NCI-H1694 treated with DMSO at 0.1 percent for 48 hours (cell line): ENCODE measurements at regions not wholly inside any gene's neighbourhood (a gene's known extent, or its start where the extent isn't known, plus 50 kb on each side); places are given as distances from the start of the nearest gene placed in this dataset.

Experiments
- DNase-seq: peaks from one replicate; lab custom pipeline; 2025; lab: John Stamatoyannopoulos, UW

DNA sequence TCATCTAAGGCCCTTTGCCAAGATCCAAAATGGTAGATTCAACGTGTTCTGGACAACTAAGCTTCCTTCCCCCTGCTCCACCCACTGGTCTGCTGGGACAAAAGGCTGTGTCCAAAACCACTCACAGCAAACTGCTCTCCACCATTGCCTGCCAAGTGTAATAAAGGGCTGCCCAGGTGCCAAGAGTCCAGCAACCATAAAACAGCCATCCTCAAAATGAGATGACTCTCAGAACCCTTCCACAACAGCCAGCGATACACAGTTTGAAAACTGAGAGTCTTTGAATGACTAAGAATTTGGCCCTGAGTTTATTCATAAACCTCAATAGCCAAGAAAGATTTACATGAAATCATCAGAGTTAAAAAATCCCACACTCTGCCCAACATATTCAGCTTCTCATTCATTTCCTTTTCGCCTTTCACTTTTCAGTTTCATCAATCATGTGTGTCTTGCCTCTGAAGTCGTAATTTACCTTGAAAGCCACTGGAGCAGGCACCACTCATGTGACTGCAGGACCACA lies 658.1 kb upstream of the MGMT start:
- no peak for DNase-seq

DNA sequence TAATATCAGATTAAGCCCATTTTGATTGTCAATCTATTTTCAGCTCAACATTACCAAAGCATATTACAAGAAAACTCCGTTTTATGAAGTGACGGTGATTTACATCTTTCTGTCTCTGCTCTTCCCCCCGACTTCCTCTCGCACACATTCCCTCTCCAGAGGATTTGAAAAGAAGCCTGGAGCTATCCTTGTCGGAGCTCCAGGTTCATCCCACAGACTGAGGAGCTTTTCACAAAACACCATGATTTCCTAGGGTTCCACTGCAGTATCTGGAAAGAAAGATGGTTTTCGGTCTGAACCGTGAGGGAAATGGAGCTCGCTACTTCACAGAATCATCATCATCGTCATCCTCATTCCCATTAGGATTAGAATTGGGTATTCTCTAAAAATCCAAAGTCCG lies 655.5 kb upstream of the MGMT start:
- no peak for DNase-seq

DNA sequence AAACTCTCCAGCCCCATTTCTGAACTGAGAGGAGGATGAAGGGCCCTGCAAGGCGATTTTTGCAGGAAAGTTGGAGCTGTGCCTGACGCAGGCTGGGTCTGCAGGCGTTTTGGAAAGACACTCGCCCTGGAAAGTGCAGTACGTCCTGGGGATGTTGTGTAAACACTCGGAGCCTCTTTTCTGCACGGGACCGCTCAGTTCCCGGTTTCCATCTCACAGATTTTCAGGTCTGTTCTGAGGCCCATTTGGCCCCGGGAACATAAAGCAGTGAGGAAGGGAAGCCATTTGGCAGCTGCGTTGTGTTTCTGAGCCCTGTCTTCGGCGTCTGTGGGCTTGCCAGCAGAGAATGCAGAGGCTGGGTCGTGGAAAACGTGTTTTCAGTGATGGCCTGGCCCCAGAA lies 655.0 kb upstream of the MGMT start:
- DNase-seq, result no peak

DNA sequence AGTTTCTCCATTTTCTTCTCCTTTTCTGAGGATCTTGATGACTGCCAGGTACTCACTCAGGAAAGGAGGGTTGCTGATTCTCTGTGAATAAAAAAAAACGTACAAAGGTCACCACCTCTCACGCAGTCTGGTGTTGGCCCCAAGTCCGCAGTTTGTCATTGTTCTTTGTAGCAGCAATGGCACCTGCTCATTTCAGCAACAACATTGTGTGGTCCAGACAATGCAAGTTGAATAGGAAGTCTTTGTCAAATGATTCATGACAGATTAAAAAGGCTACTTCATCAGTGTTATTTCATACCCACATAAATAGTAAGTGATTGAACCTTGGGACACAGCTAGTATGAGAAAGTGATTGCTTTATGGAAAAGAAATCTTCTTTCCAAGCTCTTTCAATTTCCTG lies 653.5 kb upstream of the MGMT start:
- DNase-seq, result no peak

DNA sequence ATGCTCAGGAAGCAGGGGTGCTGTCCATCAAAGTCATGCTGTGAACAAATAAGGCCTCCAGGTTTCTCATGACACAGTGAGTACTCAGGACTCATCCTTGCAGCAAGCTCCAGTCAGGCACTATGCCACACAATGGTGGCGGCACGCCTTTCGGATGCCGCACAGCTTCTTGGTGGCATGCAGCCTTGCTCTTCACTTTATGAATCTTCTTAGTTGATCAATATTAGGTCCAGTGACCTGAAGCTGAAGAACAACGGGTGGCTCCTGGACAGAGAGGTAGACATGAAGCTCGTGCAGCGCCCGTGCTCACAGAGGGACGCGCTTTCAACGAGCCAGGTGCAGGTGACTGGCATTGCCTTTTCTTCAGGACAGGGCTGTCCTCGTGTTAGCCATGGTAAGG lies 653.0 kb upstream of the MGMT start:
- no peak for DNase-seq

DNA sequence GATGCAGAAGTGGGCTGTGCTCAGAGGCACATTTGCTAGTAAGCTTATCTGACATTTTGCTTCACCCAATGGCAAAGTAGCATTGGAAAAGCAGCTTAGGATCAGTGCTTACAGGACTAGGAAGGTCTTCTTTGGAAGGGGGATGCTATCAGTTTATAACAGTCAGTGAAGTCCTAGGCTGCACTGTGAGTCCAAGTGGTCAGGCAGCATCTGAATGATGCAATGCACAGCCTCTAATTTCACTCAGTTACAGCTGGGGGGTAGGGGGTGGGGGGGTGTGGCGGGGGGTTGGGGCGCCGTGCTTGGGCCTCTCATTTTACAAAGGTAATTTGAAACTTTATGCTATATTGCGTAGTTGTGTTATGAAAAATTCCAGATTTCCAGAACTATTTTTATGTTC lies 652.3 kb upstream of the MGMT start:
- no peak for DNase-seq

DNA sequence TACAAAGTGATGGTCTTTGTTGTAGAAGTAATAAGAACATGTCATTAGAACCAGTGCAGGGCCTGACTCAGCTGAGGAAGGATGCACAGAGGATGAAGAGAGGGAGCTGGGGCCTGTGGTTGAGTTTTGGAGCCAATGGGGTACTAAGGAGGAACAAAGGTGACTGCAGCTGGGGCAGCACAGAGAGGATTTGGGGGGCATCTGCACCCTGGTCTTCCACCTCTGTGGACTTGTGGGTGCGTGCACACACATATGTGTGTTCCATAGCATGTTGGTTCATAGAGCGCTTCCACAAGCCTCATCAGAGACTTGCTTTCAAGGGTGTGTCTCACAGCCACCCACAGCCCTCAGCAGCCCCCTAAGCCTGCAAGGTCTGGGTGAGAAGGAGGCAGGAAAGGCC lies 650.3 kb upstream of the MGMT start:
- no peak for DNase-seq

DNA sequence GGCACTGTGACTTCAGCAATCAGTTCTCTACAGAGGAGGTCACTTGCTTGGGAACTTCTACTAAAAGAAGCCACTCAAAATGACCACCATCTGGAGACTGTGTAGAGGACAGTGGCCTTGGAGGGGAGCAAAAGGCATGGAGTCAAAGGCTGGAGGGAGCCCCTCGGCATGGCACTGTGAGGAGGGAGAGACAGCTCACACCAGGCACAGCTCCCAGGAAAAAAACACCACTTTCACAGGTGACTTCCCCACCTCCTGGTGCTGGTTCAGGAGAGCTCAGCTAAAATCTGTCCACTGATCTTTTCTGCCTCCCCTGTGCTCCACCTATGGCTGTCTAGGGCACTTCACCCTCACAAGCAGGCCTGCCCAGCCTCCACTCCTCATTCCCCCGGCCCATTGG lies 649.4 kb upstream of the MGMT start:
- DNase-seq, result no peak

DNA sequence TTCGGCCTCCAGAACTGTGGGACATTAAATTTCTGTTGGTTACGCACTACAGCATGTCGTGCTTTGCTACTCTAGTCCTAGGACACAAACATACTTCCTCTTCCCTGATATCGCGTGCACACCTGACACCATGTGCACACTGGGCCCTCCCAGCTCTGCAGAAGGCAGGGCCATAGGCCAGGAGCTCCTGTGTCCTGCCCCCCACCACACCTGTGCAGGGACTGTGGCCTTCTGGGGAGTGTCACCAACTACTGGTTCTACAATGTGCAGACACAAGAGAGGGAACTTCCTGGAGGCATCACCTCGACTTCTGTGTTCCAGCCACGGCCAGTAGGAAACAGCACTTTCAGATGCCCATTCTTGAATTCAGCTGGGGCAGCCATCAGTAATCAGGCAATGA lies 646.4 kb upstream of the MGMT start:
- no peak for DNase-seq

DNA sequence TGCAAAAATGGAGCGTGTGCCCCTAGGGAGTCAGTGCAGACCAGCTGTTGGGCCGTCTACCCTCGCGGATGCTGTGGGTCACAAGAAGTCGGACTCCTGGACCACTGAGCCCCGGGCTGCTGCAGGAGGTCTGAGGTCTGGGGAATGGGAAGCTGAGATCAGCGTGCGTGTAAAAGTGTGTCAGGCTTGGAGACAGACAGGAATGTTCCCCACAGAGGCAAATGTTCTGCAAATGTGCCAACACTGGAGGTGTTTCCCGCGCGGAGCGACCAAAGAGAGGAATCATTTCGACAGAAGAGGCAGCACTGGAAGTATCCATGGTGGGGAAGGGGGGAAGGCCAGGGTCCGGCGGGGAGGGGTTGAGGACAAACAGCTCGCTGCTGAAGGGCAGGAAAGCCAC lies 643.8 kb upstream of the MGMT start:
- DNase-seq, result no peak

DNA sequence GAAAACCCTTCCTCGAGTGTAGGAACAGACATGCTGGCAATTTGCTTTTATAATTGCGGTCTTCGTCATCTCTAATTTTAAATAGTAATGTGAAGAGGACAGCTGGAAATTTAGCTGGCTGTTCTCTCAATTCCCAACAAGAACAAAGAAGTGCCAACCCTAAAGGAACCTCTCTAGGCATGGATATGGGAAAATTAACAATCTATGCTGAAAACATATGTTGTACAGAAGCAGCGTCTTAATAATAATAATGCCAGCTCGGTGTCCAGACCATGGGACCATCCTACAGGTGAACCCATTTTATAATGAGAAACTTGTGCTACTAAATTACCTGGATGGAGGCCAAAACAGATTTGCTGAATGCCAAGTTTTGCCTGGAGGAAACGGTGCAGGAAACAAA lies 641.4 kb upstream of the MGMT start:
- DNase-seq, result no peak

DNA sequence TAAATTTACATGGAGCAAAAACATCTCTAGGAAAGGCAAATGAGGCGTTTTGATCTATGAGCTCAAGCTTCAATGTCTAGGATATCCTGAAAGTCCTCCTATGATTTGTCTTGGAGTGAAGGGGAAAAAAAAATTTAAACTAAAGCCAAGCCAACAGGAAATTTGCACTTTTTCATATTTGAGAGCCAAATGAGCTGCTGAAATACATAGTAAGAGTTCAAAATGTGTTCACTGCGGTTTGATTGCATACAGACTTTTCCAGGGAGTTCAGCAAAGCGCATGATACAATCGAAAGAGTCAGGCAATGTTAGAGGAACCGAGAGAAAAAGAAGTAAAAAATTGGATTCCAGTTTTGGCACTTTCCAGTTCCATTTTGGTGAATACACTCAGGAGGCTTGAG lies 633.4 kb upstream of the MGMT start:
- no peak for DNase-seq

DNA sequence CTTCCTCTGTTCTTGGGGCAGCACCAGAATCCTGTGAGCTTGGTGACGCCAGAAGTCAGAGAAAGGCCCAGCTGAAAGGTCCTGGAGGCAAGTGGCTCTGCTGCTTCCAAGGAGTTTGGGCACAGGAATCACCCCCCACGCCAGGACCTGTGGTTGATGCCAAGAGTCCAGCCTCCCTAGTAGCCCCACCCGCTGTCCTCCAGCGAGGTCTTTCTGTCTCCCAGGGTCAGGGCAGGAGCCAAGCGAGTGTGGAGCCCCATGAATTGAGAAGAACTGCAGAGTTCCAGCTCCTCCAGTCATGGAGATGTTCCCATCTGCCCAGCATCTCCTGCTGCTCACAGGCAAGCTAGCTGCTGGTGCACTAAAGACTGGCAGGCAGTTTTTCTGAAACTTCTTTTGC lies 631.7 kb upstream of the MGMT start:
- no peak for DNase-seq

DNA sequence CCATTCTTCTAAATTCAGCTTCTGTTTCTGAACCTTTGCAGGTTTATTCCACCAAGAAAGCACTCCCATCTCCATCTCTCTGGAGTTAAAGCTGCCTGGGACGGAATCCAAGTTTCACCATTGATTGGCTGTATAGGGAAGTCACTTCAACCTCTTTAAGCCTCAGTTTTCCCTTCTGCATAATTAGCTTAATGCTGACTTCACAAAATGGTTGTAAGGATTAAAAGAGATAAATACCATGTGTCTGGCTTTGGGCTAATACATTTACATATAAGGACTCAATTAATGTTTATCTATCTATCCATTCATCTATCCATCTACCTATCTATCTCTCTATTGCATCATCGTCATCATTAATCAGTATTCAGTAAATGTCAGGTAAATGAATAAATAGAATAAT lies 629.6 kb upstream of the MGMT start:
- DNase-seq, result no peak

DNA sequence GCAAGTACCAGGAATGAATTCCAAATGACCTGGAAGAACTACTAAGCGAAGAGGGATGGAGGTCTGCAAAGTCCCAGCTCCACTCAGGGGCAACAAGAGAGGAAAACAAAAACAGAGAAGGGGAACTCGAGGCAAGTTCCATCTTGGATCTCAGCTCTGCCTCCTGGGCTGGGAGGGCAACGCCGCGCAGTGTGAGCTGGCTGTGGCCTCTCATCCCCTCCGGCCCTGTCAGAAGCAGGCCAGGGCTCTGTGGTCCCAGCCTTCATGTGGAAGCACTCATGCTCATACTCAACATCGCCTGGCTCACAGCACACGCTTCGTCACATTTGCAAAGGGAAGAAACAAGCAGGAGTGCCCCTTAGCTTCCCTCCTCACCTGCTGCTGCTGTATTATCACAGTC lies 627.9 kb upstream of the MGMT start:
- no peak for DNase-seq

DNA sequence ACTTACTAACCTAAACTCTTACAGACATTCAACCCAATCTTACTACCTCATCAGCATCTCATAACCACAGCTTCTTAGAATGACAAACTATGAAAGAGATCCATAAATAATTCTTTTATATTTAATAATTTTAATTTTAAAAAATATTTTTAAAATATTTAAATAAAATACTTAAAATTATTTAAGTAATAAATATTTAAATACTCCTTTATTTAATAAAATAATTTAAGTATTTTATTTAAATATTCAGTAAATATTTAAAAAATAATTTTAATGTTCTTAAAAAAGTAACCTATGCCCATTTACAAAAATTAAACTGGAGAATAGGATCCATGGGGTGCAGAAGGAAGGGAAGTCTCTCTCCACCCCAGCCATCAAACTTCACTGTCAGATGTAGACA lies 627.3 kb upstream of the MGMT start:
- DNase-seq, result no peak

DNA sequence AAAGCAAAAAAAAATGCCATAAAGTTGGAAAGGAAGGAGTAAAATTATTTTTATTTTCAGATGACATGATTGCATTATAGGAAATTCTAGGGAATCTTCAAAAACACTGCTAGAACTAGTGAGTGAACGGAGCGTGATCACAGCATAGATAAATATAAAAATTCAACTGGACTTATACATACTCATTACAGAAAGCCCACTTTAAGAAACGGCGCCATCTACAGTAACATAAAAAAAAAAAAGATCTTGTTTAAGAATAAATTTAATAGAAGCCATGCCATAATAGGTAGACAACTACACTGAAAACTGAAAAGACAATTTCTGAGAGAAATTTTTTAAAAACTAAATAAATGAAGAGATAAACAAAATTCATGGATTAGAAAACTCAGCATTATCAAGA lies 623.1 kb upstream of the MGMT start:
- DNase-seq, result peak; percentile 45

DNA sequence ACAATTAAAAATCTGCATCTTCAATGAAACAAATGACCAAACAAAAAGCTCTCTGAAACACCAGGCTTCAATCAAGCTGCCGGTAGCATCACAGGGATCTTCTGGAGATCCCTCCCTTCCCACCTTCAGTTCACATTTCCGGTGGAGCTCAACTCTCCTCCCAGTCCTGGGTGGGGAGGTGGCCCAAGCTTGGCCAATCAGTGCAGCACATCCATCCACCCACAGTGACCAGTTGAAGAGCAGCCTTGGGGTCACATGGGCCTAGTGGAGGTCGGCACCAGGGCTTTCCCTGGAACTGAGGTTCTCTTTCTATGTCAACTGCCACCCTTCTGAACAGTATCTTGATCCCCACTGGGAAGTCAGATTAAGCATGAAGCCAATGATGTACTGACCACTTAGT lies 620.1 kb upstream of the MGMT start:
- no peak for DNase-seq

DNA sequence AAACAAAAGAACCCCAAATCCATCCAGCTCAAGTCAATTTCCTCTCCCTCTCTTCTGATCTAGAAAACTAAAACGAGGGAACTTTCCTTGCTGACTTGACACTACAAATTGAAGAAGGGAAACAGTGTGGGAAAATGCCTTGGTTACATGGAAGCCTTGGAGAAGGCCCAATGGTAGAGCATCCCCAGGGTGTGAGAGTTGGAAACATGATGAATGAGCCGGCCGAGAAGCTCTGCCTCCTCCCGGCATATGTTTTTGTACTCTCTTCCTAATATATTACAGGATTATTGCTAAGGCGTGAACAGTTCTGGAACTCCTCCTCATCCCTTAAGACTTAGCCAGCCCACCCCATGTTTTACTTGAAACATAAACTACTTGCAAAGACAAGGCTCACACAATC lies 618.2 kb upstream of the MGMT start:
- DNase-seq, result no peak

DNA sequence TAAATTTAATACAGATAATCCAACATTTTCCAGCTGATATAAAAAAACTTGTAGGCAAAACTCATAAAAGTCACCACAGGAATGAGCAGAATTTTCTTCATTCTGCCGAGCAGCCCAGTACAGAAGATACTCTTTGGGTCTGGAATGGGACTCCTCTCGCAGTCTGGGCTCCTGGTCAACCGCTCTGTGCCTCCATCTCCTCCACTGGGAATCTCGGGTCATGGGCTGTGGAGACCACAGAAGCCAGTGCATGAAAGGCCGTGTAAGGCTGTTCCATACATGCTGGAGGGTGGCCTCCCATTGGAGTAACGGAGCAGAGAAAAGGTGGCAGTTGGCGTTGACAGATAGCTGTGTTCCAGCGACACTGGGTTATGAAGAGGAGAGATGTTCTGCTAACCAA lies 616.4 kb upstream of the MGMT start:
- no peak for DNase-seq

DNA sequence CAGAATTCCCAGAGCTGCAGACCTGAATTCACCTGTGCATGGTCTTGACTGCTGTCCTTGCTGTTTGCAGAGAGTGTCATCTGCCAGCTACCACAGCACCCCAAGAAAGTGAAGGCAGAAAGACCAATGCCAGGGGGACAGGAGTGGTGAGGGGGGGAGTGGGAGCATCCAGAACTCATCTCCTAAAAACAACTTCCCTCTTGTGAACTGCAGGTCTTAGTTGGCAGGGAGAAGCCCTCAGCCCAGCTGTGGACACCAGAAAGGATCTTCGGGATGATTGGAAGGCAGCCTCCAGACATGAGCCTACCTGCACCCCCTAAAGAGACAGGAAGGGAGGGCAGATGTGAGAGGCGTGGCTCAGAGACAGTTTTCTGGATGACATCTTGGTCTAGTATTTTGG lies 615.8 kb upstream of the MGMT start:
- DNase-seq, result no peak

DNA sequence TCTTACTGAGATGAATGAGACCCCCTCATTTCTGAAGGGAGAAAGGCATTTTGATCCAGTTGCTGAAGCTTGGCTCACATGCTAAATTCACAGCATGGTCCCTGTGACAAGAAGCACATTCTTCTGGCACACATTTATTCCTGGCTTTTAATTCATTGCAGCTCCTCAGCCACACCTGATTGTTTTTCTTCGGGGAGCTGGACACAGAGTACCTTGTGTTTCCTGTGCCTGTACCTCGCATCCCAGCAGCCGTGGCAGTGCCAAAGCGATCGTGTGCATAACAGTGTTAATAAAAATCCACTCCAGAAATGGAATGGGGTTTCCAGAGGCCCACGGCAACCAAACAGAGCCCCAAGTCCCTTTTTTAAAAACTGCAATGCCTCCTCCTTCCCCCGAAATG lies 615.3 kb upstream of the MGMT start:
- DNase-seq, result no peak

DNA sequence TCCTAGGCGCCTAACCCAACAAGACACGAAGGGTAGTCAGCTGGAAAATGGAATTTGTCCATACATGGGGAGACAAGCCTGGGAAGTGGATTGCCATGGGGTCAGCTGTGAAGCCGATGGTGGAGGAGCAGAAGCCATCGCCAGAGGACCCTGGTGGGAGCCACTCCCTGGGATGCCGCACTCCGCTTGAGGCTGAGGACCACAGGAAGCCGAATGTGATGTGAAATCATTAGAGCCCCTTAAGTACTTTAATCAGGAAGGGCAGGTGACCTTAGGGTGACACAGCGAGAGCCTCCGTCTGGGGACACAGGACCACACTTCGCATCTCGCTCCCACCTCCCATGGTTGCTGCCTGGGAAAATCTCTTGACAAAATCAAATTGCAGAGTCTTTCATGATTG lies 614.6 kb upstream of the MGMT start:
- no peak for DNase-seq

DNA sequence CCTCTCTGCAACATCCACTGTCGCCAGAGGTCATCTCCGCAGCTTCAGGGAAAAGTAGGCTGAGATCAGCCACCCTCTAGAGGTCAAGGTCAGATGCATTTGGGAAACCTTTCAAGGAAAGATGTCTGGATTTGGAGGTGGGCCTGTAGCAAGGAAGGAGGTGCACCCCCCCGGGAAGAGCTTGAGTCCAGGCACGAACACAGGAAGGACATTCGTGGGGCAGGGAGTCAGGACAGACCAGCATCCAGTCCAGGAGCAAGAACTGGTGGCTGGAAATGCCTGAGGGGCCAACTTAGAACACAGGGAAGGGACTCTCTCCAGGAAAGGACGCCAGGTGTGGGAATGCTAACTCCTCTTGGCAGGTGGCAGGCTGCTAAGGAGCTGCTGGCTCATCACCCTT lies 614.1 kb upstream of the MGMT start:
- no peak for DNase-seq

DNA sequence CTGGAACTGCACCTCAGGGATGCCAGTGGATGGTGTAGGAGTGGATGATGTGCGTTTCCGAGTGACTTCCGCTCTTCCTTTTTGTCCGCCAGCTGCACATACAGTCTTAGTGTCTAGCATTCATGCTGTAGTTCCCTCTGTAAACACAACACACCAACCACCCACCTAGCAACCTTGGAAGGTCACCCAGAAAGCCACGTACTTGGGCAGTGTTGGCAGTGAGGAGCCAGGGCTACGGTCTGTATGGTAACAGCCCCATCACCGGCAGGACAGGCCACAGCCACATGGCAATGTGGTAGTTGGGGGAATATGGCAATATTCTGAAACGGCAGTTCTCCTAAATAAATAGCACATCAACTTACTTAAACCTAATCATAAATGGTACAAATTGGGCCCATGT lies 613.5 kb upstream of the MGMT start:
- DNase-seq, result no peak
